GM21576 (cell line): ENCODE measurements at regions not wholly inside any gene's neighbourhood (a gene's known extent, or its start where the extent isn't known, plus 50 kb on each side); places are given as distances from the start of the nearest gene placed in this dataset.

Experiments used
- ATAC-seq: cut with Tn5 transposase; IDR thresholded peaks from one replicate; pipeline ENCODE4 v1.9.1; 2021; ENCODE audit warnings: mild to moderate bottlenecking, moderate library complexity; ENCODE audit not compliant: unreplicated experiment

GRCh38 chr6:22621701-22622100 lies 52.3 kb downstream of the HDGFL1 start:
- ATAC-seq, result no peak

GRCh38 chr6:22622351-22622750 lies 53.0 kb downstream of the HDGFL1 start:
- ATAC-seq, result no peak

GRCh38 chr6:22622813-22623212 lies 53.4 kb downstream of the HDGFL1 start:
- ATAC-seq, result no peak

DNA sequence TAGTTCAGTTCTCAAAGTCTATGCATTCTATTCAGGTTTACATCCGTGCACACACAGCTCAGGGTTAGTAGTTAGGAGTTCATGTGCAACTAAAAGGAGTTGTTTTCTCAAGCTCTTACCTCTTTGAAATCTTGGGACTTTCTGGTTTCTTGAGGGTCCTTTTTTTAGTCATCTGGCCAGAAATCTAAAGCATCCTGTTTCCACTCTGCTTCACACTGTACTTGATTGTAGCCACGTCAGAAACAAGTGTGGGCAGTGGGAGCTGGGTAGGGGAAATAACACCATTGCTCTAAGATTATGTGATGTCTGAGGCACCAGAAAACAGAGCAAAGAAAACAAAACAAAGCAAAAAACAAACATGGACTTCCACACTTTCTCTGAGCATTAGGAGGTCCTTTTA lies 58.3 kb downstream of the HDGFL1 start:
- ATAC-seq, result no peak

DNA sequence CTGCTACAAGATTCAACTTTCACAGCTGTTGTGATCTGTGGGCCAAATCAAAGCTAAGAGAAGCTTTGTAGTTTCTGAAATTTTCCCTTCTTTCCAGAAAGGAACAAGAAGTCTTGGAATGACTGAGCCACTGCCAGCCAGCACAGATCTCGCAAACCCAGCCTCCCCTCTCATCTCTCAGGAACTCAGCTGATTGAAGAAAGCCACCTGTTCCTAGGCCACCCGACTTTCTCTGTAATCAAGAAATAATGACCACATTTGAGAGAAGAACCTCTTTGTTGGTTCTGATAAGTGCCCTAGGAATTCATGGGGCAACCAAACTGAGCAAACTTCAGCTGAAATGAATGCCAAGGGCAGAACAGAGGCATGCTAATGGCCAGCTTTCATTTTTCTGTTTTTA lies 61.7 kb downstream of the HDGFL1 start:
- ATAC-seq, result no peak

GRCh38 chr6:22632581-22633145 lies 63.3 kb downstream of the HDGFL1 start:
- no peak for ATAC-seq

- no peak for ATAC-seq
Measured at GRCh38 chr6:22636452-22636851, 67.1 kb downstream of the HDGFL1 start.

- no peak for ATAC-seq
Measured at GRCh38 chr6:22637782-22638181, 68.4 kb downstream of the HDGFL1 start.

GRCh38 chr6:22638320-22638719 lies 69.0 kb downstream of the HDGFL1 start:
- no peak for ATAC-seq

GRCh38 chr6:22642254-22642653 lies 72.9 kb downstream of the HDGFL1 start:
- no peak for ATAC-seq

DNA sequence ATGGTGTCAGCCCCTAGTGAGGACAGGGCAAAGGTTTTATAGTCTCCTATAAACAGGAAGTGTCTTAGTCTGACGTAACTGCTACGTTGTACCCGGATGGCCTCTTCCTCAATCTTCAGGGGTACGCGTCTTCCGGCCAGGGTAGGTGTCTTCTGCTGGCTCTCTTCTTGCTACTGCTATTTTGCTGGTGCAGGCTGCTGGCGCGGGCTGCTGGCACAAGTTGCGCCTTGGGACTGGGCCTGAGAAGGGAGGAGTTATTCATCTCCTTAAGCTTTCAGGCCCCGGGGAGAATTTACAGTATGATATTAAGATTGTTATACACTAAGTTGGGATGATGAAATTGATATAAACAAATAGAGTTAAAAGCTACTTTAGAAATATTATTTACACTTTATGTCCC lies 74.4 kb downstream of the HDGFL1 start:
- ATAC-seq, result no peak

DNA sequence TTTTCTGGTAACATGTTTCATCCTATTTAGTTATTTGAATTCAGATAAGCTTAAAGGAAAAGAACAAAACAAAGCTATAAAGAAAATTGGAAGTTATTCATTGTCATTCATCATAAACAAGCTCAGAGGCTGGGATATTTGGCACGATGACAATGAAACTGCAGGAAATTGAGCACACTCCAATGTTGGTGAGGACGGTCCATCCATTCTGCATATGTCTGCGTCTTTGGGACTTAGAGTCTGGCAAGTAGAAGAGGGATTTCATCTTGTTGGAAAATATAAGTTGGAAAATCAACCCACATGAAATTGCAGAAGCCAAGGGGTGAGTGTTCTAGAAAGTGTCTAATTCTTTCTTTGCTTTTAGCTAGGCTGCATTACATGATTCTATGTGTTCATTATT lies 78.4 kb downstream of the HDGFL1 start:
- ATAC-seq, result no peak

- no peak for ATAC-seq
Measured at GRCh38 chr6:22651731-22652130, 82.4 kb downstream of the HDGFL1 start.

DNA sequence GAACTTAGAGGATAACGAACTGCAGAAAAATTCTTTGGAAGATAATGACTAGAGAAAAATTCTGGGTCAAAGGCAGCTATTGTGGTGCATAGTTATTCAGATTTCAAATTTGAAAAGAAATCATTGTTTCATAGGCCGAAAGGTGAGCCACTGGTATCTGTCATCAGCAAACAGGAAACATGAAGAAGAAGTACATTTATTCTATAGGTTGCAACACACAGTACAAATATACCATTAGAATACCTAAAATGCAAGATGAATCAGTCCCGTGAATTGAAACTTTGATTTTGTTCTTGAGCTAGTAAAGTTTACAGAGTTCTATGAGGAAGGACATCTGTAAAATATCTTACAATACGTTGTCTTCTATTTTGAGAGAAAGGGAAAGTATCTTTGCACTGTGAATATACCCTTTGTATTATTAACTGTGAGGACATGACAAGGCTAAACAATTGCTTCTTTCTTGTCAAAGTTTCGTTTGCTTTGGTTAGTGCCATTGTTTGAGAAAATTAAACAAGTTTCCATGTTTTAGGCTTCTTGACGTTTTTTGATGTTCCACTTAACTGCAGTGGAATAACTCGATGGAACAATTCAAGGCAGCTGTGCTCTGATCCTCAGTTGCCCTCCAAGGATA lies 84.7 kb downstream of the HDGFL1 start:
- no peak for ATAC-seq

DNA sequence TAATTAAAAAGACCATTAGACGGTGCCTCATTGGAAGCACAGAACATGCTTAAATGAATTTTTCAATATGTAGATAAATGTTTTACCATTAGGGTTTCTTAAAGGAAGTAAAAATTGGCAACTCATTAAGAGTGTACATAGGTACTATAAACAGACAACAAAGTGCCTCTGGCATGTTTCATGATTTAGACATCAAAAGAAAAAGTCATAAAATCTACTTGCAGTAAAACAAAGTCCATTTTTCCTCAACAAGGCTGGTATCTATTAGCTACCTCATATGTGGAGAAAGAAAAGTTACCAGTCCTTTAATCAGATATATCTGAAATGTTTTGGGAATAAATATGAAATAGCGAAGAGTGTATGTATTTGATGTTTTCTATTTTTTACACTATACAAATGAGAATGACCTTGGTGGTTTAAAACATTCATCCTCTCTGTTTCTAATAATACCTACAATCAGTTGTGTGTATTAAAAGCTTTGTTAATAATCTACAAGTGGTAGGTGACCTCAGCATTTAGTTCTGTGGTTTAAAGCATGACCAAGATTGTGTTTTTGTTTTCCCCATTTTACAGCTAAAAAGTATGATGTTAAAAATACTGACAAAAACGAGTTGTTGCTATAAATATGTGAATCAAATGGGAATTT lies 87.5 kb downstream of the HDGFL1 start:
- no peak for ATAC-seq

DNA sequence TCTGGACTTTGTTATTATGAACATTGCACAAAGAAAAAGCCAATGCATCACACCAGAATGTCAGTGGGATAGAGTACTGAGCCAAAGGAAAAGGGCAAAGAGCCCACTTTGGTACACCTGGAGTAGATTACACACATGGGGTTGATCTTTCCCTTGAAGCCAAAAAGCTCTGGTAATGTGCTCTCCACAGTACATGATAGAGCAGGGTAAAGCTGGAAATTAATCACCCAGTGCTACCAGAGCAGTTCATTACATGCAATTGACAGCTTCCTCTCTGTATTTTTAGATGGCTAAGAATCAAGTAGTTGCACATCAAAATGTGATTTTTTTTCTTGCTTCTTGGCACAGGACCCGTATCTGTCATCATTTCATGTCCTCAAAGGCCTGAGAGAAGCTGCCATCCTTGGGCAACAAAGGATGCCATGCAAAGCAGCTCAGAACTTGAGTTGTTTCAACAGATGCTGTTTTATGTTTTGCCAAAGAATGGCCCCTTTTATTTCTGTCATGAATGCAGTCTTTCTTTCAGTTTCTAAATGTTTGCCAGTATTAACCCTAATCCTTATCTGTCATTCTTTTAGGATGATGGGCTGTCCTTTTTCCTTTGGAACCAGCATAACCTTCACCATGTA lies 88.1 kb downstream of the HDGFL1 start:
- ATAC-seq, result no peak

DNA sequence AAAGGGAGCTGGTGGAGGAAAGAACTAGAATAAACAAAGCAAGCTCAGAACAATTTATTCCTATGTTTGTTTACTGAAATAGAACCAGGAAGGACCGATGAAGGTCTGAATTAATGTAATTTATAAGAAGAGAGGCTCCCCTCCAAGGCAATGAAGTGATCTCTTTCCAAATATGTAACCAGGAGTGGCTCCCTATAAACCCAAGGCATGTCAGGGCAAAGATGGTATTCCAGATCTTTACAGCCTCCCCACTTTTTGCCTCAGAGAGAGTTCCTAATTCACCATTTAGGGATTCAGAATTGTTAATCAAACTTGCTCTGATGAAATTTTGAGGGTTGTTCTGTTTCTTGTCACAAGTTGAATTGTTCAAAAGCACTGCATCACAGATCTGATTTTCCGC lies 88.8 kb downstream of the HDGFL1 start:
- ATAC-seq, result no peak

DNA sequence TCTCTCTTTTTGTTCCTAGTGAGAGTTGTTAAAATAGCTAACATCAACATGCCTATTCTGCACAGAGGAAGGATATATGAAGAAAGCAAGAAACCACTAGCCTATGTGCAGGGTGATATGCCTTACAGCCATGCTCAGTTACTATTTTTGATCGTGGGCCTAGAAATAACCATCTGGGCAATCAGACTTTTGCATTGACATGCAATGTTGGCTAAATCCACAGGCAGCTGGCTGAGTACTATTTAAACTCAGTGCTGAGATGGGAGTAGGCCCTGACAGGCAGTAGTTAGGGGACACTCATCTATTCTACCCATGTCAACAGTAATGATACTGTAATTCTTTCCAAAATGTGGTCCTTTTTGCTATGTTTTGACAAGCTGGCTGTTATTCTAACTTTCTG lies 89.6 kb downstream of the HDGFL1 start:
- ATAC-seq, result no peak

DNA sequence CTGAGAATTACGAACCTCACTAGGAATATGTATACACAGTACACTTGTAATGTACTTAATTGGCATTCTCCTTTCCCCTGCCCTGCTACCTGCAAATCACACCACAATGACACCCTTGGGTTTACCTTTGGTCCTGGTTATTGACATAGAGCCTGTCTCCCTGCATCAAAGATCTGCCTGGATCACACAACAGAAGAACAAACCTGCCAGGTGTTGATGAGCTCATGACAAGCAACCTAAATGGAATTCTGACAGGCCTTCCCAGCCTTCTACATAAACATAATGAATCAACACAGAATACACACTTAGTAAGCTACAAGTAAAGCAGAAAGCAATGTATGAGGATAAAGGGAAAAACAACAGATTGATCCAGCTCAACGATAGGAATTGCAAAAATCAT lies 95.6 kb downstream of the HDGFL1 start:
- ATAC-seq, result no peak

- ATAC-seq, result no peak
Measured at GRCh38 chr6:22666021-22666420, 96.7 kb downstream of the HDGFL1 start.

- ATAC-seq, result no peak
Measured at GRCh38 chr6:22666586-22666985, 97.2 kb downstream of the HDGFL1 start.

GRCh38 chr6:22667855-22668254 lies 98.5 kb downstream of the HDGFL1 start:
- no peak for ATAC-seq
